H1 (cell line): ENCODE measurements at regions not wholly inside any gene's neighbourhood (a gene's known extent, or its start where the extent isn't known, plus 50 kb on each side); places are given as distances from the start of the nearest gene placed in this dataset.

Source experiments
- CTCF ChIA-PET: fragments of 300-600 bp; sonication (Branson Sonifier 250); formaldehyde crosslinking; loops from one replicate; lab custom pipeline; 2021; ENCODE audit not compliant: partially characterized antibody; lab: Charles Lee
- POLR2A ChIA-PET: fragments of 300-600 bp; sonication (Branson Sonifier 250); formaldehyde crosslinking; loops from one replicate; lab custom pipeline; 2021; ENCODE audit warnings: inconsistent platforms; ENCODE audit not compliant: partially characterized antibody; lab: Charles Lee
- DNase-seq, 2 experiments: peaks; one replicate each; pipeline versions ENCODE4 v3.0.0 to v3.0.0-alpha.2; 2010 to 2022; ENCODE audit warnings: low spot score in 2 of 2, low read depth in 1 of 2, mixed read lengths in 1 of 2
- FAIRE-seq: peaks from 2 replicates; lab custom pipeline; 2011; peaks lifted over from hg19 to GRCh38; lab: Jason Lieb, UNC
- H2AFZ ChIP-seq: 2 replicates; pipeline ENCODE4 v1.8.1; 2012; ENCODE audit warnings: low read length, inconsistent platforms
- H2AK5ac ChIP-seq: 2 replicates; pipeline ENCODE4 v1.6.1; 2013; ENCODE audit warnings: low read depth, low read length
- H2BK120ac ChIP-seq: replicated peaks from 2 replicates; pipeline ENCODE3; 2013; ENCODE audit warnings: low read depth, low read length, inconsistent platforms
- H2BK12ac ChIP-seq: 2 replicates; pipeline ENCODE4 v1.6.1; 2013; ENCODE audit warnings: low read depth, low read length
- H2BK15ac ChIP-seq: 2 replicates; pipeline ENCODE4 v1.6.1; 2013; ENCODE audit warnings: low read length
- H2BK20ac ChIP-seq: 2 replicates; pipeline ENCODE4 v1.6.1; 2013; ENCODE audit warnings: low read length
- H2BK5ac ChIP-seq: 2 replicates; pipeline ENCODE4 v1.6.1; 2013; ENCODE audit warnings: low read depth, low read length
- H3K14ac ChIP-seq: 2 replicates; pipeline ENCODE4 v1.6.1; 2013; ENCODE audit warnings: inconsistent platforms; ENCODE audit not compliant: insufficient read length
- H3K18ac ChIP-seq: 2 replicates; pipeline ENCODE4 v1.6.1; 2013; ENCODE audit warnings: low read length; ENCODE audit errors: extremely low read depth
- H3K23ac ChIP-seq: 2 replicates; pipeline ENCODE4 v1.6.1; 2013; ENCODE audit warnings: inconsistent platforms; ENCODE audit not compliant: insufficient read length
- H3K23me2 ChIP-seq: 2 replicates; pipeline ENCODE4 v1.6.1; 2013; ENCODE audit warnings: low read depth, low read length
- H3K27ac ChIP-seq: 2 replicates; pipeline ENCODE4 v1.6.1; 2011; ENCODE audit warnings: low read depth, low read length, inconsistent platforms
- H3K27me3 ChIP-seq, 4 experiments: replicated peaks in 1 of 4; 1 replicate in 1 of 4; 2 replicates in 3 of 4; pipeline versions ENCODE4 v1.6.1 to v1.8.1; 2011 to 2013; ENCODE audit warnings: low read length in 3 of 4, mild to moderate bottlenecking in 3 of 4, inconsistent platforms in 2 of 4, mixed read lengths in 2 of 4, moderate library complexity in 1 of 4; ENCODE audit not compliant: control insufficient read depth in 3 of 4, insufficient read depth in 3 of 4; ENCODE audit errors: extremely low read depth in 1 of 4
- H3K36me3 ChIP-seq, 4 experiments: 2 replicates each; pipeline versions ENCODE4 v1.6.1 to v1.8.1; 2011 to 2013; ENCODE audit warnings: mild to moderate bottlenecking in 4 of 4, low read length in 3 of 4, moderate library complexity in 2 of 4, control low read depth in 1 of 4, inconsistent platforms in 1 of 4; ENCODE audit not compliant: insufficient read depth in 4 of 4, control insufficient read depth in 2 of 4
- H3K4ac ChIP-seq: replicated peaks from 2 replicates; pipeline ENCODE3; 2013; ENCODE audit warnings: low read length, low read depth, mixed read lengths, inconsistent platforms; ENCODE audit not compliant: insufficient read length
- H3K4me1 ChIP-seq, 4 experiments: replicated peaks in 1 of 4; 1 replicate in 1 of 4; 2 replicates in 3 of 4; pipeline versions ENCODE4 v1.6.1 to v1.8.1; 2011 to 2013; ENCODE audit warnings: low read length in 3 of 4, inconsistent platforms in 2 of 4, mixed read lengths in 1 of 4; ENCODE audit not compliant: insufficient read depth in 4 of 4, control insufficient read depth in 3 of 4
- H3K4me2 ChIP-seq, 2 experiments: 2 replicates each; pipeline versions ENCODE4 v1.6.1 to v1.8.1; 2011 to 2013; ENCODE audit warnings: low read depth in 2 of 2, low read length in 2 of 2, control low read depth in 1 of 2, inconsistent platforms in 1 of 2, mild to moderate bottlenecking in 1 of 2; ENCODE audit not compliant: insufficient read depth in 1 of 2
- H3K4me3 ChIP-seq, 4 experiments: fragments of 200-600, 300-600 bp in 1 of 4; sonication (generic), shearing (Covaris generic), sonication (Bioruptor Twin) in 1 of 4; 2 replicates each; pipeline versions ENCODE4 v1.5.1 to v1.8.1; 2011 to 2016; ENCODE audit warnings: low read length in 4 of 4, low read depth in 3 of 4, control low read depth in 2 of 4, inconsistent platforms in 2 of 4, mild to moderate bottlenecking in 2 of 4, mixed read lengths in 1 of 4, moderate library complexity in 1 of 4; ENCODE audit not compliant: insufficient read depth in 2 of 4; ENCODE audit errors: extremely low read depth in 1 of 4
- H3K56ac ChIP-seq: replicated peaks from 2 replicates; pipeline ENCODE3; 2013; ENCODE audit warnings: low read depth, mild to moderate bottlenecking, mixed read lengths, low read length, inconsistent platforms; ENCODE audit not compliant: insufficient read length
- H3K79me1 ChIP-seq: 2 replicates; pipeline ENCODE4 v1.6.1; 2013; ENCODE audit warnings: low read depth, low read length, control low read depth
- H3K79me2 ChIP-seq, 2 experiments: 2 replicates each; pipeline versions ENCODE4 v1.6.1 to v1.8.1; 2012 to 2013; ENCODE audit warnings: low read length in 2 of 2, mild to moderate bottlenecking in 2 of 2, inconsistent platforms in 1 of 2; ENCODE audit not compliant: insufficient read depth in 2 of 2, control insufficient read depth in 1 of 2
- H3K9ac ChIP-seq, 4 experiments: replicated peaks in 1 of 4; 1 replicate in 1 of 4; 2 replicates in 3 of 4; pipeline versions ENCODE4 v1.6.1 to v1.8.1; 2011 to 2013; ENCODE audit warnings: low read depth in 3 of 4, low read length in 3 of 4, control low read depth in 2 of 4, mild to moderate bottlenecking in 2 of 4, moderate library complexity in 2 of 4, inconsistent platforms in 1 of 4; ENCODE audit errors: extremely low read depth in 1 of 4
- H3K9me3 ChIP-seq, 2 experiments: 2 replicates each; pipeline versions ENCODE4 v1.6.1 to v1.8.1; 2012 to 2013; ENCODE audit warnings: mild to moderate bottlenecking in 2 of 2, moderate library complexity in 2 of 2, control low read depth in 1 of 2, inconsistent platforms in 1 of 2, low read depth in 1 of 2, low read length in 1 of 2, mixed read lengths in 1 of 2; ENCODE audit not compliant: insufficient read depth in 2 of 2
- H4K20me1 ChIP-seq, 2 experiments: replicated peaks in 1 of 2; 2 replicates each; pipeline versions ENCODE3 to v1.8.1; 2011 to 2013; ENCODE audit warnings: inconsistent platforms in 2 of 2, low read length in 2 of 2, mild to moderate bottlenecking in 1 of 2; ENCODE audit not compliant: insufficient read depth in 2 of 2, control insufficient read depth in 1 of 2
- H4K5ac ChIP-seq: 2 replicates; pipeline ENCODE4 v1.6.1; 2013; ENCODE audit warnings: low read length, low read depth, mixed read lengths, inconsistent platforms; ENCODE audit not compliant: insufficient read length
- H4K8ac ChIP-seq: 2 replicates; pipeline ENCODE4 v1.8.0; 2013; ENCODE audit warnings: mild to moderate bottlenecking, moderate library complexity, low read length, inconsistent platforms; ENCODE audit not compliant: insufficient read depth; ENCODE audit errors: extremely low read depth
- H4K91ac ChIP-seq: replicated peaks from 2 replicates; pipeline ENCODE3; 2013; ENCODE audit warnings: low read length, mixed read lengths, inconsistent platforms; ENCODE audit not compliant: insufficient read length
- TCF12 ChIP-seq: IDR thresholded peaks from 2 replicates; pipeline ENCODE4 v1.6.1; 2011; ENCODE audit warnings: low read depth, mild to moderate bottlenecking, low read length
- WGBS, 2 experiments: shearing (Covaris generic) in 1 of 2; methylation state at CpG; one replicate each; pipeline versions ENCODE4 v1.1.6 to v1.1.7; 2013 to 2015; ENCODE audit warnings: low lambda C conversion rate in 2 of 2, mixed read lengths in 2 of 2, inconsistent platforms in 1 of 2, low coverage in 1 of 2, missing lambda C conversion rate in 1 of 2; ENCODE audit not compliant: insufficient replicate concordance in 2 of 2, insufficient coverage in 1 of 2, insufficient read length in 1 of 2; ENCODE audit errors: extremely low coverage in 1 of 2, missing lambda C conversion rate in 1 of 2; 5-methylcytosine and 5-hydroxymethylcytosine counted together

- 98% methylated on average over 10 of the region's 10 CpGs; no CpG with 5 or more reads in 1 of the 2 experiments for WGBS, 2 experiments
- no peak overlapping the region for H4K91ac ChIP-seq
- no peaks in the 10 kb centered on the region for H3K79me2 ChIP-seq
- no peak overlapping the region for H3K14ac ChIP-seq
- H2BK20ac ChIP-seq: no peak overlapping the region
- no peak overlapping the region for H3K4ac ChIP-seq
- H3K9me3 ChIP-seq: no peaks in the 10 kb centered on the region
- no peak overlapping the region for H3K4me3 ChIP-seq
- no peak overlapping the region for H2AK5ac ChIP-seq
- H4K5ac ChIP-seq: no peak overlapping the region
- TF ChIP-seq TCF12: no peak
- H3K23me2 ChIP-seq: no peaks in the 10 kb centered on the region
- FAIRE-seq (no peak), DNase-seq (peak in 1 of 2 experiments; percentile 33)
- peaks cover 0 to 3% (median 0%) of the 10 kb centered on the region in 4 experiments; a peak in 1 of 7 replicates for H3K4me1 ChIP-seq
- H3K36me3 ChIP-seq: no peaks in the 10 kb centered on the region
- no peak overlapping the region for H3K56ac ChIP-seq
- H2BK120ac ChIP-seq: no peak overlapping the region
- no peaks in the 10 kb centered on the region for H3K27me3 ChIP-seq
- H2AFZ ChIP-seq: no peak overlapping the region
- no peak overlapping the region for H3K9ac ChIP-seq
- H4K8ac ChIP-seq: 0 out of 2 replicates have a peak overlapping the region, but pooled peaks have one; percentile 38
- no peak overlapping the region for H2BK5ac ChIP-seq
- no peak overlapping the region for H3K23ac ChIP-seq
- ChIA-PET POLR2A (no interaction called here), CTCF (no interaction called here)
- H3K79me1 ChIP-seq: no peaks in the 10 kb centered on the region
- no peak overlapping the region for H3K27ac ChIP-seq
- H3K4me2 ChIP-seq: no peak overlapping the region
- H4K20me1 ChIP-seq: no peaks in the 10 kb centered on the region
- H3K18ac ChIP-seq: no peak overlapping the region
- no peak overlapping the region for H2BK15ac ChIP-seq
- no peak overlapping the region for H2BK12ac ChIP-seq
These were observed 1286.7 kb downstream of the TBC1D22A start for GRCh38 chr22:48049116-48049515.
